Neural crest cell (in vitro differentiated cells): ENCODE measurements at regions not wholly inside any gene's neighbourhood (a gene's known extent, or its start where the extent isn't known, plus 50 kb on each side); places are given as distances from the start of the nearest gene placed in this dataset.

Experiments
- DNase-seq: peaks from one replicate; pipeline ENCODE4 v3.0.0; 2021; ENCODE audit warnings: low read depth, mixed read lengths, low spot score
- H3K27ac Mint-ChIP-seq: one replicate; pipeline ENCODE4 v1.8.0; 2021; ENCODE audit warnings: mild to moderate bottlenecking, mixed read lengths; ENCODE audit not compliant: unreplicated experiment
- H3K27me3 Mint-ChIP-seq: 2 replicates; pipeline ENCODE4 v1.8.0; 2021; ENCODE audit warnings: low read depth, mild to moderate bottlenecking, mixed read lengths
- H3K36me3 Mint-ChIP-seq: 2 replicates; pipeline ENCODE4 v1.8.0; 2021; ENCODE audit warnings: low read depth, mild to moderate bottlenecking, mixed read lengths
- H3K4me1 Mint-ChIP-seq: 2 replicates; pipeline ENCODE4 v1.8.0; 2021; ENCODE audit warnings: mixed read lengths
- H3K4me3 Mint-ChIP-seq: one replicate; pipeline ENCODE4 v1.8.0; 2021; ENCODE audit warnings: mild to moderate bottlenecking, mixed read lengths
- H3K9me3 Mint-ChIP-seq: 2 replicates; pipeline ENCODE4 v1.8.0; 2021; ENCODE audit warnings: mixed read lengths
- TF ChIP-seq, protein P1 (sequence below): fragments of 200-600 bp; sonication (generic); conservative IDR thresholded peaks from 2 replicates; pipeline ENCODE4 v1.5.0; 2021; ENCODE audit warnings: antibody characterized with exemption, mild to moderate bottlenecking

DNA sequence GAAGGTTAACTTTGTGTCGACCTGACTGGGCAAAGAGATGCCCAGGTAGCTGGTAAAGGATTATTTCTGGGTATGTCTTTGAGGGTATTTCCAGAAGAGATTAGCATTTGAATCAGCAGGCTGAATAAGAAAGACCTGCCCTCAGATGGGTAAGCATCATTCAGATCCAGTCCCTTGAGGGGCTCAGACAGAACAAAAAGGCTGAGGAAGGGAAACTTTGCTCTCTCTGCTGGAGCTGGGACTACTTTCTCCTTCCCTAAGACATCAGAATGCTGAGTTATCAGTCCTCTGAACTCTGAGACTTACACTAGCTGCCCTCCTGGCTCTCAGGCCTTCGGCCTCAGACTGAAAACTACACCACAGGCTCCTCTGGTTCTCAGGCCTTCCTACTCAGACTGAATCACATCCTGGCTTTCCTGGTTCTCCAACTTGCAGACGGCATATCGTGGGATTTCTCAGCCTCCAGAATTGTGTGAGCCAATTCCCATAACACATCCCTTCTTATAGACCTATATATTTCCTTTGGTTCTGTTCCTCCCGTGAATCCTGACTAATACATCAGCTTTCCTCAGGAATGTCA lies 982.9 kb downstream of the TUSC7 start:
- no peaks in the 10 kb centered on the region for H3K9me3 Mint-ChIP-seq
- H3K36me3 Mint-ChIP-seq, result no peaks in the 10 kb centered on the region
- H3K27ac Mint-ChIP-seq, result no peak overlapping the region
- TF ChIP-seq, protein P1, sequence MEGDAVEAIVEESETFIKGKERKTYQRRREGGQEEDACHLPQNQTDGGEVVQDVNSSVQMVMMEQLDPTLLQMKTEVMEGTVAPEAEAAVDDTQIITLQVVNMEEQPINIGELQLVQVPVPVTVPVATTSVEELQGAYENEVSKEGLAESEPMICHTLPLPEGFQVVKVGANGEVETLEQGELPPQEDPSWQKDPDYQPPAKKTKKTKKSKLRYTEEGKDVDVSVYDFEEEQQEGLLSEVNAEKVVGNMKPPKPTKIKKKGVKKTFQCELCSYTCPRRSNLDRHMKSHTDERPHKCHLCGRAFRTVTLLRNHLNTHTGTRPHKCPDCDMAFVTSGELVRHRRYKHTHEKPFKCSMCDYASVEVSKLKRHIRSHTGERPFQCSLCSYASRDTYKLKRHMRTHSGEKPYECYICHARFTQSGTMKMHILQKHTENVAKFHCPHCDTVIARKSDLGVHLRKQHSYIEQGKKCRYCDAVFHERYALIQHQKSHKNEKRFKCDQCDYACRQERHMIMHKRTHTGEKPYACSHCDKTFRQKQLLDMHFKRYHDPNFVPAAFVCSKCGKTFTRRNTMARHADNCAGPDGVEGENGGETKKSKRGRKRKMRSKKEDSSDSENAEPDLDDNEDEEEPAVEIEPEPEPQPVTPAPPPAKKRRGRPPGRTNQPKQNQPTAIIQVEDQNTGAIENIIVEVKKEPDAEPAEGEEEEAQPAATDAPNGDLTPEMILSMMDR, result no peak
- no peak for DNase-seq
- H3K4me1 Mint-ChIP-seq, result peaks cover 16% of the 10 kb centered on the region
- H3K27me3 Mint-ChIP-seq, result no peaks in the 10 kb centered on the region
- H3K4me3 Mint-ChIP-seq, result no peak overlapping the region

- H3K4me1 Mint-ChIP-seq, result peaks cover 22% of the 10 kb centered on the region
- H3K27me3 Mint-ChIP-seq, result no peaks in the 10 kb centered on the region
- TF ChIP-seq, protein P1, result no peak
- H3K9me3 Mint-ChIP-seq, result no peaks in the 10 kb centered on the region
- DNase-seq, result no peak
- H3K4me3 Mint-ChIP-seq, result no peak overlapping the region
- H3K27ac Mint-ChIP-seq, result no peak overlapping the region
- no peaks in the 10 kb centered on the region for H3K36me3 Mint-ChIP-seq
Measured at GRCh38 chr3:117695321-117695720, 985.7 kb downstream of the TUSC7 start.

GRCh38 chr3:117695871-117696645 lies 986.5 kb downstream of the TUSC7 start:
- Mint-ChIP-seq H3K27me3 (no peaks in the 10 kb centered on the region), H3K27ac (no peak overlapping the region), H3K36me3 (no peaks in the 10 kb centered on the region), H3K9me3 (no peaks in the 10 kb centered on the region), H3K4me1 (peaks cover 22% of the 10 kb centered on the region), H3K4me3 (no peak overlapping the region)
- no peak for DNase-seq
- TF ChIP-seq, protein P1, result no peak

- peak overlapping the region; percentile 7 for H3K4me3 Mint-ChIP-seq
- peaks cover 28% of the 10 kb centered on the region for H3K4me1 Mint-ChIP-seq
- no peaks in the 10 kb centered on the region for H3K9me3 Mint-ChIP-seq
- H3K27ac Mint-ChIP-seq, result peak overlapping the region; percentile 7
- TF ChIP-seq, protein P1, result no peak
- no peaks in the 10 kb centered on the region for H3K27me3 Mint-ChIP-seq
- H3K36me3 Mint-ChIP-seq, result no peaks in the 10 kb centered on the region
- DNase-seq, result no peak
Measured at GRCh38 chr3:117696851-117697407, 987.4 kb downstream of the TUSC7 start.

- TF ChIP-seq, protein P1, result no peak
- no peaks in the 10 kb centered on the region for H3K36me3 Mint-ChIP-seq
- DNase-seq, result no peak
- H3K4me1 Mint-ChIP-seq, result peaks cover 28% of the 10 kb centered on the region
- no peaks in the 10 kb centered on the region for H3K9me3 Mint-ChIP-seq
- H3K27me3 Mint-ChIP-seq, result no peaks in the 10 kb centered on the region
- no peak overlapping the region for H3K4me3 Mint-ChIP-seq
- no peak overlapping the region for H3K27ac Mint-ChIP-seq
Measured at GRCh38 chr3:117699058-117699457, 989.5 kb downstream of the TUSC7 start.
